K562 (cell line): ENCODE measurements at regions not wholly inside any gene's neighbourhood (a gene's known extent, or its start where the extent isn't known, plus 50 kb on each side); places are given as distances from the start of the nearest gene placed in this dataset.

Experiments
- ARID1B ChIP-seq: fragments of 450-650 bp; IDR thresholded peaks from 2 replicates; pipeline ENCODE4 v1.6.1; 2016; ENCODE audit warnings: antibody characterized with exemption, mild to moderate bottlenecking, inconsistent platforms
- BRD4 ChIP-seq: fragments of 200-600 bp; sonication (generic); IDR thresholded peaks from 2 replicates; pipeline ENCODE4 v1.6.1; 2017; ENCODE audit warnings: inconsistent platforms
- CC2D1A ChIP-seq: fragments of 450-650 bp; IDR thresholded peaks from 2 replicates; pipeline ENCODE4 v1.6.1; 2017; ENCODE audit warnings: mild to moderate bottlenecking
- CHD1 ChIP-seq: fragments of 200-600 bp; sonication (generic); IDR thresholded peaks from one replicate; pipeline ENCODE4 v1.6.1; 2012; ENCODE audit warnings: mild to moderate bottlenecking, moderate library complexity, low read length, inconsistent platforms
- CXXC5 ChIP-seq: fragments of 250-450 bp; sonication (Bioruptor Pico); IDR thresholded peaks from 2 replicates; pipeline ENCODE4 v1.8.0; 2022; ENCODE audit warnings: inconsistent platforms, mild to moderate bottlenecking, moderate library complexity
- KDM2B ChIP-seq: fragments of 250-450 bp; sonication (Bioruptor Pico); IDR thresholded peaks from 2 replicates; pipeline ENCODE4 v1.8.0; 2021; ENCODE audit warnings: mild to moderate bottlenecking, moderate library complexity
- MEF2A ChIP-seq: IDR thresholded peaks from 2 replicates; pipeline ENCODE4 v1.6.1; 2011; ENCODE audit warnings: low read depth, mild to moderate bottlenecking, low read length, moderate library complexity; ENCODE audit not compliant: control insufficient read depth
- PKNOX1 ChIP-seq: fragments of 450-650 bp; IDR thresholded peaks from 2 replicates; pipeline ENCODE4 v1.6.1; 2016
- ZNF644 ChIP-seq: fragments of 200-800 bp; sonication (Bioruptor generic); IDR thresholded peaks from 2 replicates; pipeline ENCODE4 v1.6.1; 2016; ENCODE audit warnings: low read depth, missing genetic modification characterization, missing compliant biosample characterization
- TF ChIP-seq, protein P1 (sequence below), 2 experiments: fragments of 450-650 bp in 1 of 2; IDR thresholded peaks; 2 replicates each; pipeline ENCODE4 v1.6.1; 2011 to 2017; ENCODE audit warnings: low read depth in 2 of 2, antibody characterized with exemption in 1 of 2, borderline replicate concordance in 1 of 2, low read length in 1 of 2, mild to moderate bottlenecking in 1 of 2, mixed read lengths in 1 of 2; ENCODE audit not compliant: control insufficient read depth in 1 of 2
- TF ChIP-seq, protein P2 (sequence below): fragments of 200-800 bp; sonication (Bioruptor generic); IDR thresholded peaks from 2 replicates; pipeline ENCODE4 v1.6.1; 2017; ENCODE audit warnings: missing genetic modification characterization, missing compliant biosample characterization

- TF ChIP-seq, protein P1, sequence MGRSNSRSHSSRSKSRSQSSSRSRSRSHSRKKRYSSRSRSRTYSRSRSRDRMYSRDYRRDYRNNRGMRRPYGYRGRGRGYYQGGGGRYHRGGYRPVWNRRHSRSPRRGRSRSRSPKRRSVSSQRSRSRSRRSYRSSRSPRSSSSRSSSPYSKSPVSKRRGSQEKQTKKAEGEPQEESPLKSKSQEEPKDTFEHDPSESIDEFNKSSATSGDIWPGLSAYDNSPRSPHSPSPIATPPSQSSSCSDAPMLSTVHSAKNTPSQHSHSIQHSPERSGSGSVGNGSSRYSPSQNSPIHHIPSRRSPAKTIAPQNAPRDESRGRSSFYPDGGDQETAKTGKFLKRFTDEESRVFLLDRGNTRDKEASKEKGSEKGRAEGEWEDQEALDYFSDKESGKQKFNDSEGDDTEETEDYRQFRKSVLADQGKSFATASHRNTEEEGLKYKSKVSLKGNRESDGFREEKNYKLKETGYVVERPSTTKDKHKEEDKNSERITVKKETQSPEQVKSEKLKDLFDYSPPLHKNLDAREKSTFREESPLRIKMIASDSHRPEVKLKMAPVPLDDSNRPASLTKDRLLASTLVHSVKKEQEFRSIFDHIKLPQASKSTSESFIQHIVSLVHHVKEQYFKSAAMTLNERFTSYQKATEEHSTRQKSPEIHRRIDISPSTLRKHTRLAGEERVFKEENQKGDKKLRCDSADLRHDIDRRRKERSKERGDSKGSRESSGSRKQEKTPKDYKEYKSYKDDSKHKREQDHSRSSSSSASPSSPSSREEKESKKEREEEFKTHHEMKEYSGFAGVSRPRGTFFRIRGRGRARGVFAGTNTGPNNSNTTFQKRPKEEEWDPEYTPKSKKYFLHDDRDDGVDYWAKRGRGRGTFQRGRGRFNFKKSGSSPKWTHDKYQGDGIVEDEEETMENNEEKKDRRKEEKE (IDR thresholded peaks at IDR 0.05; ENCODE audit: borderline replicate concordance in 1 of 2, control insufficient read depth in 1 of 2, low read depth in 2 of 2, low read length in 1 of 2) = no peak
- 0 out of 2 replicates have a peak, but pooled peaks have one; percentile 11 for TF ChIP-seq ZNF644 (tag)
- TF ChIP-seq MEF2A = no peak
- TF ChIP-seq, protein P2, sequence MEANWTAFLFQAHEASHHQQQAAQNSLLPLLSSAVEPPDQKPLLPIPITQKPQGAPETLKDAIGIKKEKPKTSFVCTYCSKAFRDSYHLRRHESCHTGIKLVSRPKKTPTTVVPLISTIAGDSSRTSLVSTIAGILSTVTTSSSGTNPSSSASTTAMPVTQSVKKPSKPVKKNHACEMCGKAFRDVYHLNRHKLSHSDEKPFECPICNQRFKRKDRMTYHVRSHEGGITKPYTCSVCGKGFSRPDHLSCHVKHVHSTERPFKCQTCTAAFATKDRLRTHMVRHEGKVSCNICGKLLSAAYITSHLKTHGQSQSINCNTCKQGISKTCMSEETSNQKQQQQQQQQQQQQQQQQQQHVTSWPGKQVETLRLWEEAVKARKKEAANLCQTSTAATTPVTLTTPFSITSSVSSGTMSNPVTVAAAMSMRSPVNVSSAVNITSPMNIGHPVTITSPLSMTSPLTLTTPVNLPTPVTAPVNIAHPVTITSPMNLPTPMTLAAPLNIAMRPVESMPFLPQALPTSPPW (CRISPR knock-in tag) = peak; percentile 39; the same call in 1 of the 2 replicates
- TF ChIP-seq CXXC5 = no peak
- TF ChIP-seq BRD4 = no peak
- TF ChIP-seq CC2D1A = no peak
- no peak for TF ChIP-seq ARID1B
- TF ChIP-seq KDM2B (CRISPR knock-in tag) = 0 out of 2 replicates have a peak, but pooled peaks have one; percentile 31
- no peak for TF ChIP-seq PKNOX1
- TF ChIP-seq CHD1 = peak; percentile 37
Observed at GRCh38 chr6:26172608-26172968, 85.4 kb downstream of the HFE start (continued).
